PC-9 (cell line): ENCODE measurements at regions not wholly inside any gene's neighbourhood (a gene's known extent, or its start where the extent isn't known, plus 50 kb on each side); places are given as distances from the start of the nearest gene placed in this dataset.

ENCODE experiments used
- EZH2 ChIP-seq: fragments of 200-600 bp; sonication (generic); IDR thresholded peaks from 2 replicates; pipeline ENCODE4 v1.8.0; 2017; ENCODE audit warnings: antibody characterized with exemption, low read depth
- TF ChIP-seq, protein P1 (sequence below): fragments of 200-600 bp; sonication (generic); conservative IDR thresholded peaks from 2 replicates; pipeline ENCODE4 v1.6.1; 2017; ENCODE audit warnings: mixed run types, antibody characterized with exemption, mild to moderate bottlenecking, moderate library complexity

DNA sequence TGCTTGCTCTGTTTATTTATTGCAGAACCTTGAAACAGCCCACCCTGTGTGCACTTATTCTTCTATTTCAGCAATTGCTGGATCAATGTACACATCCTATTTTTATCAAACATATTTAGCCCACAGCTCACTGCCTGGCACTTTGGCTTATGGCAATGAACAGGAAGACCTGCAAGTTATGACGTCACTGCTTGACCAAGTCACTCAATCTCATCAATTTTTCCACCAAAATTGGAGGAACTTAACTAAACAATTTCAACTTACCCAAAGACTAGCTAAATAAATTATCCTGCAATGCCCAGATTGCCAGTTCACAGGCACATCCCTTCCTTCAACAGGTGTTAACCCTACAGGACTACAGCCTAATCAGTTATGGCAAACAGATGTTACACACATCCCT is 89.3 kb downstream of the FSCB start:
- TF ChIP-seq, protein P1, sequence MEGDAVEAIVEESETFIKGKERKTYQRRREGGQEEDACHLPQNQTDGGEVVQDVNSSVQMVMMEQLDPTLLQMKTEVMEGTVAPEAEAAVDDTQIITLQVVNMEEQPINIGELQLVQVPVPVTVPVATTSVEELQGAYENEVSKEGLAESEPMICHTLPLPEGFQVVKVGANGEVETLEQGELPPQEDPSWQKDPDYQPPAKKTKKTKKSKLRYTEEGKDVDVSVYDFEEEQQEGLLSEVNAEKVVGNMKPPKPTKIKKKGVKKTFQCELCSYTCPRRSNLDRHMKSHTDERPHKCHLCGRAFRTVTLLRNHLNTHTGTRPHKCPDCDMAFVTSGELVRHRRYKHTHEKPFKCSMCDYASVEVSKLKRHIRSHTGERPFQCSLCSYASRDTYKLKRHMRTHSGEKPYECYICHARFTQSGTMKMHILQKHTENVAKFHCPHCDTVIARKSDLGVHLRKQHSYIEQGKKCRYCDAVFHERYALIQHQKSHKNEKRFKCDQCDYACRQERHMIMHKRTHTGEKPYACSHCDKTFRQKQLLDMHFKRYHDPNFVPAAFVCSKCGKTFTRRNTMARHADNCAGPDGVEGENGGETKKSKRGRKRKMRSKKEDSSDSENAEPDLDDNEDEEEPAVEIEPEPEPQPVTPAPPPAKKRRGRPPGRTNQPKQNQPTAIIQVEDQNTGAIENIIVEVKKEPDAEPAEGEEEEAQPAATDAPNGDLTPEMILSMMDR: no peak
- TF ChIP-seq EZH2: no peak
